K562 (cell line): ENCODE measurements at regions not wholly inside any gene's neighbourhood (a gene's known extent, or its start where the extent isn't known, plus 50 kb on each side); places are given as distances from the start of the nearest gene placed in this dataset.

Experiments
- ATAC-seq: fragments of 200-7000 bp; cut with Tn5 transposase; 3 replicates; pipeline ENCODE4 v1.9.1; 2020; ENCODE audit warnings: moderate library complexity
- BruUV-seq: library from RNA; stranded (reverse); fragments of 400-500 nt; replicated peaks from 2 replicates; lab custom pipeline; 2021; lab: Mats Ljungman, UMichigan
- CTCF ChIA-PET: fragments of 300-600 bp; formaldehyde crosslinking; extraction: SDS; loops from one replicate; lab custom pipeline; 2021; ENCODE audit warnings: low intra/inter-chr PET ratio; lab: Yijun Ruan, JAX
- POLR2A ChIA-PET: fragments of 300-600, 350-650 bp; sonication (Branson Sonifier 250); formaldehyde crosslinking; extraction: SDS; loops from one replicate; lab custom pipeline; 2021; ENCODE audit warnings: antibody characterized with exemption, inconsistent platforms; lab: Yijun Ruan, JAX
- DNase-seq, 4 experiments: peaks; one replicate each; pipeline versions ENCODE4 v3.0.0 to v3.0.0-alpha.2; 2011 to 2018; ENCODE audit warnings: low spot score in 3 of 4, mixed read lengths in 3 of 4; ENCODE audit errors: extremely low read depth in 1 of 4
- FAIRE-seq: peaks from 2 replicates; lab custom pipeline; 2011; peaks lifted over from hg19 to GRCh38; lab: Jason Lieb, UNC
- H2AFZ ChIP-seq: 2 replicates; pipeline ENCODE4 v1.6.0; 2011; ENCODE audit warnings: low read depth, low read length, control low read depth, inconsistent platforms
- H3K27ac ChIP-seq: fragments of 200-600 bp; 3 replicates; pipeline ENCODE4 v1.8.0; 2011; ENCODE audit warnings: low read depth, mild to moderate bottlenecking, control low read depth, inconsistent platforms, low read length, moderate library complexity, mixed read lengths; ENCODE audit errors: extremely low read depth
- H3K27me3 ChIP-seq, 2 experiments: fragments of 300-600 bp in 1 of 2; 2 replicates in 1 of 2; 3 replicates in 1 of 2; pipeline versions ENCODE4 v1.6.0 to v1.8.0; 2011; ENCODE audit warnings: inconsistent platforms in 2 of 2, low read length in 2 of 2, mild to moderate bottlenecking in 1 of 2, mixed read lengths in 1 of 2, moderate library complexity in 1 of 2; ENCODE audit not compliant: control insufficient read depth in 2 of 2, insufficient read depth in 2 of 2
- H3K36me3 ChIP-seq: fragments of 300-600 bp; 3 replicates; pipeline ENCODE4 v1.8.0; 2011; ENCODE audit warnings: mild to moderate bottlenecking, low read length, inconsistent platforms; ENCODE audit not compliant: control insufficient read depth, insufficient read depth
- H3K4me1 ChIP-seq, 2 experiments: fragments of 200-600 bp in 1 of 2; replicated peaks in 1 of 2; 2 replicates in 1 of 2; 3 replicates in 1 of 2; pipeline versions ENCODE4 v1.5.1 to v1.8.0; 2011; ENCODE audit warnings: inconsistent platforms in 2 of 2, low read length in 2 of 2, mild to moderate bottlenecking in 1 of 2, mixed read lengths in 1 of 2, moderate library complexity in 1 of 2; ENCODE audit not compliant: control insufficient read depth in 2 of 2, insufficient read depth in 2 of 2
- H3K4me2 ChIP-seq: 2 replicates; pipeline ENCODE4 v1.6.1; 2011; ENCODE audit warnings: low read length, control low read depth, inconsistent platforms, mixed read lengths; ENCODE audit not compliant: insufficient read depth
- H3K4me3 ChIP-seq: fragments of 200-600 bp; sonication (generic), shearing (Covaris generic); 2 replicates; pipeline ENCODE4 v1.5.1; 2016; ENCODE audit warnings: control low read depth, inconsistent platforms
- H3K79me2 ChIP-seq: fragments of 200-600 bp; 3 replicates; pipeline ENCODE4 v1.8.0; 2011; ENCODE audit warnings: low read length, inconsistent platforms; ENCODE audit not compliant: control insufficient read depth, insufficient read depth
- H3K9ac ChIP-seq, 2 experiments: 2 replicates each; pipeline versions ENCODE4 v1.6.0 to v1.6.1; 2011; ENCODE audit warnings: low read depth in 2 of 2, low read length in 2 of 2, control low read depth in 1 of 2, inconsistent platforms in 1 of 2, mild to moderate bottlenecking in 1 of 2, mixed read lengths in 1 of 2; ENCODE audit not compliant: insufficient read depth in 1 of 2
- H3K9me1 ChIP-seq: one replicate; pipeline ENCODE4 v1.6.0; 2011; ENCODE audit warnings: inconsistent platforms, mild to moderate bottlenecking, low read length, moderate library complexity; ENCODE audit not compliant: control insufficient read depth, insufficient read depth
- H3K9me3 ChIP-seq: replicated peaks from 2 replicates; pipeline ENCODE4 v1.5.1; 2011; ENCODE audit warnings: low read depth, low read length, inconsistent platforms; ENCODE audit not compliant: control insufficient read depth, insufficient read depth
- H4K20me1 ChIP-seq: replicated peaks from 2 replicates; pipeline ENCODE4 v1.6.1; 2011; ENCODE audit warnings: low read length, inconsistent platforms, mixed read lengths; ENCODE audit not compliant: control insufficient read depth, insufficient read depth
- CREM ChIP-seq: IDR thresholded peaks from 2 replicates; pipeline ENCODE4 v1.6.1; 2014; ENCODE audit warnings: antibody characterized with exemption, low read depth
- FIP1L1 ChIP-seq: fragments of 200-400 bp; formaldehyde crosslinking; IDR thresholded peaks from 2 replicates; pipeline ENCODE4 v1.6.1; 2018; ENCODE audit warnings: mild to moderate bottlenecking, low read depth, low read length; ENCODE audit not compliant: poor library complexity, severe bottlenecking
- FOXA3 ChIP-seq, 2 experiments: fragments of 450-650 bp in 1 of 2; sonication (generic) in 1 of 2; formaldehyde crosslinking; IDR thresholded peaks in 1 of 2; conservative IDR thresholded peaks in 1 of 2; 2 replicates each; pipeline versions ENCODE4 v1.4.0 to v1.8.0; 2020 to 2022; ENCODE audit warnings: mild to moderate bottlenecking in 2 of 2, missing genetic modification reagents in 1 of 2
- FOXK2 ChIP-seq, 2 experiments: fragments of 450-650 bp; IDR thresholded peaks in 1 of 2; conservative IDR thresholded peaks in 1 of 2; 2 replicates each; pipeline ENCODE4 v1.6.1; 2016; ENCODE audit warnings: low read depth in 2 of 2, mild to moderate bottlenecking in 1 of 2
- MXD1 ChIP-seq: fragments of 250-450 bp; sonication (Bioruptor Pico); IDR thresholded peaks from 2 replicates; pipeline ENCODE4 v1.8.0; 2021; ENCODE audit warnings: borderline replicate concordance, mild to moderate bottlenecking, moderate library complexity; ENCODE audit not compliant: poor library complexity, severe bottlenecking
- NCOA6 ChIP-seq: fragments of 450-650 bp; IDR thresholded peaks from 2 replicates; pipeline ENCODE4 v1.6.1; 2017; ENCODE audit warnings: mild to moderate bottlenecking
- PURB ChIP-seq: sonication (generic); formaldehyde crosslinking; IDR thresholded peaks from 2 replicates; pipeline ENCODE4 v1.9.0; 2021; ENCODE audit warnings: low read depth, mild to moderate bottlenecking, missing genetic modification reagents
- RNF219 ChIP-seq: fragments of 250-450 bp; sonication (Bioruptor Pico); IDR thresholded peaks from 2 replicates; pipeline ENCODE4 v1.5.0; 2022; ENCODE audit warnings: mild to moderate bottlenecking
- SETDB1 ChIP-seq: IDR thresholded peaks from one replicate; pipeline ENCODE4 v1.6.1; 2012; ENCODE audit warnings: low read length, control low read depth, inconsistent platforms
- TCF7 ChIP-seq: sonication (generic); IDR thresholded peaks from 2 replicates; pipeline ENCODE4 v1.6.1; 2016; ENCODE audit warnings: antibody characterized with exemption, borderline replicate concordance
- ZNF282 ChIP-seq: sonication (generic); formaldehyde crosslinking; IDR thresholded peaks from 2 replicates; pipeline ENCODE4 v1.8.1; 2023; ENCODE audit warnings: missing genetic modification reagents
- ZNF445 ChIP-seq: fragments of 250-450 bp; sonication (Bioruptor Pico); IDR thresholded peaks from 2 replicates; pipeline ENCODE4 v1.4.0; 2020; ENCODE audit warnings: low read depth, mild to moderate bottlenecking, moderate library complexity
- ZNF830 ChIP-seq: fragments of 250-450 bp; sonication (Bioruptor Pico); IDR thresholded peaks from 2 replicates; pipeline ENCODE4 v1.5.0; 2021; ENCODE audit warnings: mild to moderate bottlenecking
- WGBS: fragments of 100-300 bp; shearing (Covaris generic); methylation state at CpG from one replicate; pipeline ENCODE4 v1.1.6; 2016; ENCODE audit warnings: low coverage, mixed read lengths; ENCODE audit not compliant: insufficient coverage; ENCODE audit errors: missing lambda C conversion rate; 5-methylcytosine and 5-hydroxymethylcytosine counted together
- in situ Hi-C: fragments of 300-500 bp; cut with MboI; formaldehyde crosslinking; loops from 4 replicates; pipeline ENCODE4 v1.15.0; 2018; ENCODE audit warnings: inconsistent platforms, mixed read lengths
- intact Hi-C: fragments of 100-400 bp; cut with micrococcal nuclease; formaldehyde crosslinking; loops from 2 replicates; pipeline ENCODE4 v1.14.2; 2022

GRCh38 chr4:165686756-165687155, 186.3 kb upstream of the TLL1 start:
- ATAC-seq (no peak), FAIRE-seq (no peak), DNase-seq (no peak)
- Histone ChIP-seq H3K9me1 (no peaks in the 10 kb centered on the region), H3K4me1 (no peaks in the 10 kb centered on the region), H3K79me2 (no peaks in the 10 kb centered on the region), H3K27me3 (no peaks in the 10 kb centered on the region), H4K20me1 (no peaks in the 10 kb centered on the region), H3K4me2 (no peak overlapping the region), H3K9me3 (no peaks in the 10 kb centered on the region), H3K36me3 (no peaks in the 10 kb centered on the region), H2AFZ (no peak overlapping the region), H3K27ac (no peak overlapping the region), H3K4me3 (no peak overlapping the region), H3K9ac (no peak overlapping the region)
- in situ Hi-C loops, result no loop called here
- POLR2A ChIA-PET, result no interaction called here
- TF ChIP-seq PURB (CRISPR knock-in tag) (no peak), MXD1 (CRISPR knock-in tag) (no peak), ZNF445 (CRISPR knock-in tag) (no peak), FOXA3 (CRISPR knock-in tag; conservative IDR thresholded peaks at IDR 0.05 in 1 of 2, IDR thresholded peaks at IDR 0.05 in 1 of 2) (no peak), SETDB1 (no peak), CREM (no peak), FIP1L1 (no peak), TCF7 (no peak), ZNF282 (no peak), RNF219 (CRISPR knock-in tag) (no peak), ZNF830 (CRISPR knock-in tag) (no peak), FOXK2 (conservative IDR thresholded peaks at IDR 0.05 in 1 of 2, IDR thresholded peaks at IDR 0.05 in 1 of 2; ENCODE audit: low read depth in 2 of 2) (no peak), NCOA6 (no peak)
- WGBS, result 5% methylated on average over 3 of the region's 3 CpGs
- CTCF ChIA-PET, result no interaction called here
- intact Hi-C loops, result no loop called here
- no TSS peak for BruUV-seq
